HCT116 (cell line): ENCODE measurements at regions not wholly inside any gene's neighbourhood (a gene's known extent, or its start where the extent isn't known, plus 50 kb on each side); places are given as distances from the start of the nearest gene placed in this dataset.

Experiments
- ATF3 ChIP-seq: IDR thresholded peaks from 2 replicates; pipeline ENCODE4 v1.6.1; 2012
- CEBPB ChIP-seq: IDR thresholded peaks from 2 replicates; pipeline ENCODE4 v1.6.1; 2012; ENCODE audit warnings: low read depth
- CTCF ChIP-seq, 3 experiments: fragments of 200-600 bp in 1 of 3; sonication (generic) in 1 of 3; IDR thresholded peaks in 2 of 3; conservative IDR thresholded peaks in 1 of 3; 2 replicates each; pipeline ENCODE4 v1.5.1; 2012 to 2017; ENCODE audit warnings: low read depth in 2 of 3, low read length in 2 of 3, antibody characterized with exemption in 1 of 3, borderline replicate concordance in 1 of 3, control low read depth in 1 of 3, mild to moderate bottlenecking in 1 of 3, mixed read lengths in 1 of 3, mixed run types in 1 of 3, moderate library complexity in 1 of 3; ENCODE audit not compliant: insufficient read depth in 1 of 3
- EZH2 ChIP-seq: fragments of 200-600 bp; sonication (generic); IDR thresholded peaks from 2 replicates; pipeline ENCODE4 v1.6.1; 2017; ENCODE audit warnings: antibody characterized with exemption, mixed run types
- FOSL1 ChIP-seq: IDR thresholded peaks from 2 replicates; pipeline ENCODE4 v1.6.1; 2012; ENCODE audit warnings: low read depth
- POLR2A ChIP-seq: IDR thresholded peaks from 2 replicates; pipeline ENCODE4 v1.7.0; 2011; ENCODE audit warnings: borderline replicate concordance; ENCODE audit not compliant: insufficient read depth, insufficient read length; ENCODE audit errors: extremely low read depth
- YY1 ChIP-seq: IDR thresholded peaks from 2 replicates; pipeline ENCODE4 v1.6.1; 2011; ENCODE audit warnings: low read length, low read depth, moderate library complexity, mild to moderate bottlenecking; ENCODE audit not compliant: insufficient replicate concordance; ENCODE audit errors: extremely low read depth
- ZBTB33 ChIP-seq: IDR thresholded peaks from 2 replicates; pipeline ENCODE4 v1.6.1; 2011; ENCODE audit warnings: mild to moderate bottlenecking, low read length, moderate library complexity; ENCODE audit not compliant: insufficient replicate concordance; ENCODE audit errors: extremely low read depth

GRCh38 chrX:40263014-40263560 lies 165.3 kb upstream of the BCOR start:
- TF ChIP-seq ATF3 = no peak
- no peak for TF ChIP-seq CEBPB
- no peak for TF ChIP-seq YY1
- no peak for TF ChIP-seq ZBTB33
- TF ChIP-seq FOSL1 = no peak
- no peak for TF ChIP-seq CTCF (IDR thresholded peaks at IDR 0.05 in 2 of 3, conservative IDR thresholded peaks at IDR 0.05 in 1 of 3; ENCODE audit: borderline replicate concordance in 1 of 3, insufficient read depth in 1 of 3, low read depth in 2 of 3, low read length in 2 of 3)
- TF ChIP-seq POLR2A = no peak
- no peak for TF ChIP-seq EZH2
